Aorta (tissue), 5 donors: ENCODE measurements at regions not wholly inside any gene's neighbourhood (a gene's known extent, or its start where the extent isn't known, plus 50 kb on each side); places are given as distances from the start of the nearest gene placed in this dataset.

Source experiments
- ATAC-seq: fragments of 200-7000 bp; cut with Tn5 transposase; one replicate; pipeline ENCODE4 v1.9.1; 2022; ENCODE audit warnings: moderate library complexity; ENCODE audit not compliant: low FRiP score
- DNase-seq, 2 donors: peaks; one replicate each; pipeline ENCODE4 v3.0.0-alpha.2; 2020
- H3K27ac ChIP-seq, 2 donors: one replicate each; pipeline ENCODE4 v1.5.1; 2013; ENCODE audit warnings: low read length in 2 of 2, mild to moderate bottlenecking in 2 of 2, moderate library complexity in 2 of 2, control low read depth in 1 of 2, inconsistent platforms in 1 of 2, low read depth in 1 of 2
- H3K27me3 ChIP-seq, 2 donors: one replicate each; pipeline ENCODE4 v1.6.1; 2013; ENCODE audit warnings: control low read depth in 1 of 2, low read length in 1 of 2, mild to moderate bottlenecking in 1 of 2, moderate library complexity in 1 of 2; ENCODE audit not compliant: insufficient read depth in 2 of 2, control insufficient read depth in 1 of 2
- H3K36me3 ChIP-seq, 2 donors: one replicate each; pipeline ENCODE4 v1.6.1; 2013; ENCODE audit warnings: control low read depth in 1 of 2, low read length in 1 of 2, mild to moderate bottlenecking in 1 of 2; ENCODE audit not compliant: insufficient read depth in 2 of 2, control insufficient read depth in 1 of 2
- H3K4me1 ChIP-seq, 2 donors: one replicate each; pipeline ENCODE4 v1.6.1; 2013; ENCODE audit warnings: low read length in 2 of 2, control low read depth in 1 of 2, mild to moderate bottlenecking in 1 of 2, moderate library complexity in 1 of 2; ENCODE audit not compliant: insufficient read depth in 2 of 2, control insufficient read depth in 1 of 2
- H3K4me3 ChIP-seq, 2 donors: one replicate each; pipeline ENCODE4 v1.5.1; 2013; ENCODE audit warnings: low read length in 2 of 2, control low read depth in 1 of 2, mild to moderate bottlenecking in 1 of 2
- H3K9me3 ChIP-seq: one replicate; pipeline ENCODE4 v1.6.1; 2013; ENCODE audit warnings: mild to moderate bottlenecking, low read length; ENCODE audit not compliant: control insufficient read depth
- WGBS, 2 donors: extraction: QIAGEN DNeasy Blood & Tissue Kit; methylation state at CpG; one replicate each; pipeline ENCODE4 v1.1.7; 2013; 5-methylcytosine and 5-hydroxymethylcytosine counted together
- intact Hi-C, 2 donors: fragments of 100-400 bp; cut with DNase I; formaldehyde crosslinking; loops; one replicate each; pipeline versions ENCODE4 v1.14.2 to v1.15.0; 2022
- donor health status: healthy with polysubstance abuse.
- donor health status: Bipolar disorder and iron deficiency.
- donor health status: DM: no; HTN: no; CAD: no.
- donor health status: DM: no; HTN: no; CAD: no.
- donor health status: DM: yes; HTN: yes; CAD: no.

GRCh38 chr20:56758706-56759105 is 129.6 kb downstream of the TFAP2C start:
- intact Hi-C loops: no loop called here
- H3K9me3 ChIP-seq: peaks cover 3% of the 10 kb centered on the region
- ATAC-seq (no peak), DNase-seq (no peak)
- 82 to 83% methylated on average over 3 of the region's 3 CpGs for WGBS, 2 donors
- H3K36me3 ChIP-seq: no peaks in the 10 kb centered on the region
- H3K27ac ChIP-seq: no peak overlapping the region
- H3K4me1 ChIP-seq: no peaks in the 10 kb centered on the region
- H3K4me3 ChIP-seq: no peak overlapping the region
- no peaks in the 10 kb centered on the region for H3K27me3 ChIP-seq

DNA sequence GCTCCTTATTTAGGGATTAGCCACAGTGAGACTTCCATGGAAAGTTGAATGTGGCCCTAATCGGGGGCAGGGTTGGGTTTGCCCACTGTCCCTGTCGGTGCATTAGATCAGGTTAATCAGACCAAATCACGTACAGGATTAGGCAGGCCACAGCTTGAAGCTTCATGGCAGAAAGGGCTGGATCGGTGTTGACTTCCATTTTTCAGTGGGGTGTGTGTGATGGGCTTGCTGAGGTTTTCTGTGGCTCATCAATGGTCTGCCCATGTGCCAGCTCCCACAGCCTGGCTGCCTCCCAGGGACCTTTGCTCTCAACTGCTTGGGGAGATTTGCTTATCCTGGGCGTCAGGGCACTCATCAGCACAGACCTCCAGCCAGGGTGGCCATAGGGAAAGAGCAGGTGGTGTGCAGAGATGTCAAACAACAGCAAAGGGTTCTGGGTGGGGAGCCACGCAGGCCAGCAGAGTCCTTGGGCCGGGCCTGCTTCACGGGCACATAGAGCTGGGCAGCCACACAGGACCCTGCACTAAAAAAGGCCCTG is 130.7 kb downstream of the TFAP2C start:
- no peak overlapping the region for H3K27ac ChIP-seq
- WGBS, 2 donors: 80 to 86% methylated on average over 8 of the region's 8 CpGs

GRCh38 chr20:56760610-56761009 is 131.5 kb downstream of the TFAP2C start:
- WGBS, 2 donors: 78 to 81% methylated on average over 6 of the region's 6 CpGs
- Histone ChIP-seq H3K27ac (no peak overlapping the region), H3K4me1 (no peaks in the 10 kb centered on the region), H3K27me3 (no peaks in the 10 kb centered on the region), H3K9me3 (peaks cover 3% of the 10 kb centered on the region), H3K36me3 (no peaks in the 10 kb centered on the region), H3K4me3 (no peak overlapping the region)
- intact Hi-C loops: no loop called here
- ATAC-seq (no peak), DNase-seq (no peak)

More for the DNA sequence above, 130.7 kb downstream of the TFAP2C start:
- H3K36me3 ChIP-seq: no peaks in the 10 kb centered on the region
- DNase-seq (no peak), ATAC-seq (no peak)
- no peaks in the 10 kb centered on the region for H3K27me3 ChIP-seq
- peaks cover 3% of the 10 kb centered on the region for H3K9me3 ChIP-seq
- no peak overlapping the region for H3K4me3 ChIP-seq
- no peaks in the 10 kb centered on the region for H3K4me1 ChIP-seq
- intact Hi-C loops: no loop called here

GRCh38 chr20:56761393-56761792 is 132.3 kb downstream of the TFAP2C start:
- Histone ChIP-seq H3K27me3 (no peaks in the 10 kb centered on the region), H3K4me1 (no peaks in the 10 kb centered on the region), H3K36me3 (no peaks in the 10 kb centered on the region), H3K27ac (no peak overlapping the region), H3K4me3 (no peak overlapping the region), H3K9me3 (no peaks in the 10 kb centered on the region)
- WGBS, 2 donors: 93 to 94% methylated on average over 2 of the region's 2 CpGs
- intact Hi-C loops: no loop called here
- no peak for ATAC-seq
- DNase-seq: no peak

- WGBS, 2 donors: 85% methylated on average over 4 of the region's 4 CpGs
- intact Hi-C loops: no loop called here
- DNase-seq: no peak
Measured at GRCh38 chr20:56762401-56762800, 133.3 kb downstream of the TFAP2C start.

GRCh38 chr20:56762829-56763228 is 133.7 kb downstream of the TFAP2C start:
- intact Hi-C loops: no loop called here
- Histone ChIP-seq H3K27ac (no peak overlapping the region), H3K27me3 (no peaks in the 10 kb centered on the region), H3K4me1 (no peaks in the 10 kb centered on the region), H3K9me3 (peaks cover 1% of the 10 kb centered on the region), H3K36me3 (no peaks in the 10 kb centered on the region), H3K4me3 (no peak overlapping the region)
- DNase-seq: no peak
- 88 to 90% methylated on average over 8 of the region's 8 CpGs for WGBS, 2 donors
- no peak for ATAC-seq

More at GRCh38 chr20:56762401-56762800, 133.3 kb downstream of the TFAP2C start:
- no peak overlapping the region for H3K4me3 ChIP-seq
- no peaks in the 10 kb centered on the region for H3K4me1 ChIP-seq
- H3K9me3 ChIP-seq: no peaks in the 10 kb centered on the region
- no peaks in the 10 kb centered on the region for H3K27me3 ChIP-seq
- H3K36me3 ChIP-seq: no peaks in the 10 kb centered on the region
- no peak overlapping the region for H3K27ac ChIP-seq
- no peak for ATAC-seq

DNA sequence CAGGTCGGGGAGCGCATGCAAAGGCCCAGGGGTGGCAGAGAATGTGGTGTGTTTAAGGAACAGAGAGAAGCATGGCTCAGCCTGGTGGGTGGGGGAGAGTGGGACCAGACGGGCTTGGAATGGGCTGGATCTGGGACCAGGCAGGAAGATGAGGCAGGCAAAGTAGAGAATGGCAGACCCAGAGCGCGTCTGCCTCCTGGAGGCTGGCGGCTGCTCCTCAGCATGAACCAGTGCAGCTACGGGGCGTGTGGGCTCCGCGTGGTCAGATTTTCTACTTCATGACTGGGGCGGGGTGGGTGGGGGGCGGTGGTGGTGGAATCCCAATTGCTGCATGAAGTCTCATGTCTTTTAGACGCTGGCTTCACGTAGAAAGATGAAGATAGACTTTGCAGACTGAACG is 135.6 kb downstream of the TFAP2C start:
- H3K36me3 ChIP-seq: no peaks in the 10 kb centered on the region
- no peak overlapping the region for H3K27ac ChIP-seq
- intact Hi-C loops: no loop called here
- 79 to 85% methylated on average over 15 of the region's 15 CpGs for WGBS, 2 donors
- ATAC-seq: no peak
- DNase-seq: no peak
- peaks cover 2% of the 10 kb centered on the region for H3K9me3 ChIP-seq
- H3K27me3 ChIP-seq: no peaks in the 10 kb centered on the region
- no peak overlapping the region for H3K4me3 ChIP-seq
- no peaks in the 10 kb centered on the region for H3K4me1 ChIP-seq

GRCh38 chr20:56765172-56766073 is 136.3 kb downstream of the TFAP2C start:
- peaks cover 2% of the 10 kb centered on the region for H3K9me3 ChIP-seq
- H3K4me3 ChIP-seq: no peak overlapping the region
- H3K27me3 ChIP-seq: no peaks in the 10 kb centered on the region
- no peak overlapping the region for H3K27ac ChIP-seq
- 63 to 74% methylated on average over 12 of the region's 12 CpGs for WGBS, 2 donors
- intact Hi-C loops: no loop called here
- DNase-seq (no peak), ATAC-seq (no peak)
- no peaks in the 10 kb centered on the region for H3K36me3 ChIP-seq
- no peaks in the 10 kb centered on the region for H3K4me1 ChIP-seq

DNA sequence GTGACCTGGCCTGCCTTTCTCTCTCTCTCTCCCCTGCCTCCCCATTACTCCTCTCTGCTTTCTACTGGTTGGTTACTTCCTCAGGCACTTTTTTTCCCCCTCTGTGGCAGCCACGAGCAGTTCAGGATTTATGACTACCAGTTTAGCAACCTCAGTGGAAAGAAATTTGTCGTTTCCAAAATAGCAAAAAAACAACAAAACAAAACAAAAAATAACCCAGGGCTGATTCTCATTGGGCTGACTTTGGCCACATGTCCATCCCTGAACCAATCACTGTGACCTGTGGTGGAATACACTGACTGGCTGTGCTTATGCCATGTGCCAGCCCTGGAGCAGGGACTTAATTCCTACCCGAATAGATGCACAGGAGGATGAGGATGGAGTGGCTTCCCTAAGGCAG is 137.4 kb downstream of the TFAP2C start:
- Histone ChIP-seq H3K4me1 (no peaks in the 10 kb centered on the region), H3K9me3 (peaks cover 2% of the 10 kb centered on the region), H3K4me3 (no peak overlapping the region), H3K27me3 (no peaks in the 10 kb centered on the region), H3K36me3 (no peaks in the 10 kb centered on the region), H3K27ac (no peak overlapping the region)
- intact Hi-C loops: no loop called here
- ATAC-seq (no peak), DNase-seq (no peak)
- WGBS, 2 donors: 30 to 37% methylated on average over 3 of the region's 3 CpGs
